BLaER1 (cell line): ENCODE measurements at regions not wholly inside any gene's neighbourhood (a gene's known extent, or its start where the extent isn't known, plus 50 kb on each side); places are given as distances from the start of the nearest gene placed in this dataset.
A peak's percentile ranks its signal among the peaks of the same experiment; 100 is the strongest.
"Not testable (repeated sequence)": the region's sequence is repeated elsewhere in the genome, so short reads cannot be mapped to it uniquely, and the experiment has no call there.

Experiments
- H3K27ac ChIP-seq: shearing (Covaris generic); formaldehyde crosslinking; 2 replicates; pipeline ENCODE4 v1.8.1; 2022
- H3K27me3 ChIP-seq: shearing (Covaris generic); formaldehyde crosslinking; 2 replicates; pipeline ENCODE4 v1.8.1; 2022
- H3K36me3 ChIP-seq: shearing (Covaris generic); formaldehyde crosslinking; 2 replicates; pipeline ENCODE4 v1.8.1; 2022
- H3K4me1 ChIP-seq: shearing (Covaris generic); formaldehyde crosslinking; 2 replicates; pipeline ENCODE4 v1.8.1; 2022
- H3K4me2 ChIP-seq: shearing (Covaris generic); formaldehyde crosslinking; 2 replicates; pipeline ENCODE4 v1.8.1; 2022
- H3K4me3 ChIP-seq: shearing (Covaris generic); formaldehyde crosslinking; 2 replicates; pipeline ENCODE4 v1.8.1; 2022
- H3K9ac ChIP-seq: shearing (Covaris generic); formaldehyde crosslinking; 2 replicates; pipeline ENCODE4 v1.8.1; 2022
- H3K9me3 ChIP-seq: shearing (Covaris generic); formaldehyde crosslinking; 2 replicates; pipeline ENCODE4 v1.8.1; 2022
- H4K20me1 ChIP-seq: shearing (Covaris generic); formaldehyde crosslinking; 2 replicates; pipeline ENCODE4 v1.8.1; 2022
- Cebpa-rat ChIP-seq: shearing (Covaris generic); IDR thresholded peaks from 2 replicates; pipeline ENCODE4 v1.8.1; 2022

- Histone ChIP-seq H3K9ac (no peak overlapping the region), H3K27ac (no peak overlapping the region), H3K36me3 (no peaks in the 10 kb centered on the region), H3K4me2 (no peak overlapping the region), H3K4me3 (no peak overlapping the region), H3K9me3 (no peaks in the 10 kb centered on the region), H4K20me1 (no peaks in the 10 kb centered on the region), H3K27me3 (peaks cover 4% of the 10 kb centered on the region; the same call in 1 of the 2 replicates), H3K4me1 (peaks cover 21% of the 10 kb centered on the region)
- TF ChIP-seq Cebpa-rat = no peak
Measured at GRCh38 chr12:4160314-4161040, 113.1 kb upstream of the CCND2 start.

GRCh38 chr12:4159851-4160250, 113.7 kb upstream of the CCND2 start:
- TF ChIP-seq Cebpa-rat = no peak
- Histone ChIP-seq H3K4me2 (no peak overlapping the region), H3K4me3 (no peak overlapping the region), H3K9ac (no peak overlapping the region), H3K9me3 (no peaks in the 10 kb centered on the region), H3K36me3 (no peaks in the 10 kb centered on the region), H3K27me3 (no peaks in the 10 kb centered on the region; the same call in 1 of the 2 replicates), H4K20me1 (no peaks in the 10 kb centered on the region), H3K4me1 (peaks cover 15% of the 10 kb centered on the region), H3K27ac (no peak overlapping the region)

- TF ChIP-seq Cebpa-rat = no peak
- Histone ChIP-seq H3K36me3 (no peaks in the 10 kb centered on the region), H4K20me1 (no peaks in the 10 kb centered on the region), H3K9ac (no peak overlapping the region), H3K4me2 (no peak overlapping the region), H3K4me3 (no peak overlapping the region), H3K4me1 (peaks cover 14% of the 10 kb centered on the region), H3K9me3 (no peaks in the 10 kb centered on the region), H3K27ac (no peak overlapping the region), H3K27me3 (no peaks in the 10 kb centered on the region)
Measured at GRCh38 chr12:4158306-4158705, 115.3 kb upstream of the CCND2 start.

DNA sequence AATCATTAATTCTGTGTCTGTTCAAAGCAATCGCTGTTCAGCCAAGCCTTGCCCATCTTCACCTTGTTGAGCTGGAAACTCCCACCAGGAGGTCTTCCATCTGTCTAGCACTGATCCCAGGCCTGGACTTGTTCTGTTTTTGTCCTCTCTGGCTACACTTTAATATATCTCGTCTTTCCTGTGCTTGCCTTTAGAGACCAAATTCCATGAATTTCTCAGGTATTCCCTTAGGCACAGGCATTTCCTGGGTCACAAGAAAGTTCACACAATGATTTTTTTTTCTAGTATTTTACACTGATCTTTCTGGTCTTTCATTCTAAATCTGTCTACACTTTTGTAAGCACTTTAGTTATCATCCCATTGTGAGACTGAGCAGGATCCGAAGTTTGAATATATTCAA, 116.4 kb upstream of the CCND2 start:
- Histone ChIP-seq H3K27ac (no peak overlapping the region), H3K4me2 (no peak overlapping the region), H3K4me1 (peaks cover 17% of the 10 kb centered on the region), H3K9ac (no peak overlapping the region), H3K4me3 (no peak overlapping the region), H3K9me3 (no peaks in the 10 kb centered on the region), H3K27me3 (no peaks in the 10 kb centered on the region), H4K20me1 (no peaks in the 10 kb centered on the region), H3K36me3 (no peaks in the 10 kb centered on the region)
- TF ChIP-seq Cebpa-rat = no peak

- Histone ChIP-seq H3K4me2 (0 out of 2 replicates have a peak overlapping the region, but pooled peaks have one; percentile 19), H3K36me3 (no peaks in the 10 kb centered on the region), H3K4me3 (no peak overlapping the region), H3K9ac (no peak overlapping the region), H4K20me1 (no peaks in the 10 kb centered on the region), H3K27me3 (no peaks in the 10 kb centered on the region), H3K9me3 (no peaks in the 10 kb centered on the region), H3K4me1 (peaks cover 23% of the 10 kb centered on the region), H3K27ac (no peak overlapping the region)
- no peak for TF ChIP-seq Cebpa-rat
Measured at GRCh38 chr12:4156317-4156716, 117.2 kb upstream of the CCND2 start.

- H3K27ac ChIP-seq = no peak overlapping the region
- no peak overlapping the region for H3K4me2 ChIP-seq
- H3K4me3 ChIP-seq = no peak overlapping the region
- H3K36me3 ChIP-seq = no peaks in the 10 kb centered on the region
- H3K9ac ChIP-seq = no peak overlapping the region
- H3K4me1 ChIP-seq = peaks cover 23% of the 10 kb centered on the region
- H3K9me3 ChIP-seq = peaks cover 13% of the 10 kb centered on the region
- no peaks in the 10 kb centered on the region for H3K27me3 ChIP-seq
- H4K20me1 ChIP-seq = no peaks in the 10 kb centered on the region
- TF ChIP-seq Cebpa-rat = no peak
Measured at GRCh38 chr12:4154672-4155225, 118.8 kb upstream of the CCND2 start.

- no peaks in the 10 kb centered on the region for H3K27me3 ChIP-seq
- peaks cover 28% of the 10 kb centered on the region for H3K4me1 ChIP-seq
- H4K20me1 ChIP-seq = no peaks in the 10 kb centered on the region
- no peak for TF ChIP-seq Cebpa-rat
- peak overlapping the region; percentile 39; the same call in 1 of the 2 replicates for H3K4me2 ChIP-seq
- peak overlapping the region; percentile 20; the same call in 1 of the 2 replicates for H3K27ac ChIP-seq
- no peak overlapping the region for H3K9ac ChIP-seq
- no peak overlapping the region for H3K4me3 ChIP-seq
- H3K9me3 ChIP-seq = peaks cover 13% of the 10 kb centered on the region
- no peaks in the 10 kb centered on the region for H3K36me3 ChIP-seq
Measured at GRCh38 chr12:4153343-4153892, 120.1 kb upstream of the CCND2 start.

- Histone ChIP-seq H3K36me3 (no peaks in the 10 kb centered on the region), H4K20me1 (no peaks in the 10 kb centered on the region), H3K9me3 (peaks cover 13% of the 10 kb centered on the region), H3K4me3 (no peak overlapping the region), H3K27me3 (no peaks in the 10 kb centered on the region), H3K9ac (no peak overlapping the region), H3K4me2 (no peak overlapping the region), H3K27ac (no peak overlapping the region), H3K4me1 (peaks cover 35% of the 10 kb centered on the region)
- TF ChIP-seq Cebpa-rat = no peak
Measured at GRCh38 chr12:4152145-4152795, 121.3 kb upstream of the CCND2 start.

DNA sequence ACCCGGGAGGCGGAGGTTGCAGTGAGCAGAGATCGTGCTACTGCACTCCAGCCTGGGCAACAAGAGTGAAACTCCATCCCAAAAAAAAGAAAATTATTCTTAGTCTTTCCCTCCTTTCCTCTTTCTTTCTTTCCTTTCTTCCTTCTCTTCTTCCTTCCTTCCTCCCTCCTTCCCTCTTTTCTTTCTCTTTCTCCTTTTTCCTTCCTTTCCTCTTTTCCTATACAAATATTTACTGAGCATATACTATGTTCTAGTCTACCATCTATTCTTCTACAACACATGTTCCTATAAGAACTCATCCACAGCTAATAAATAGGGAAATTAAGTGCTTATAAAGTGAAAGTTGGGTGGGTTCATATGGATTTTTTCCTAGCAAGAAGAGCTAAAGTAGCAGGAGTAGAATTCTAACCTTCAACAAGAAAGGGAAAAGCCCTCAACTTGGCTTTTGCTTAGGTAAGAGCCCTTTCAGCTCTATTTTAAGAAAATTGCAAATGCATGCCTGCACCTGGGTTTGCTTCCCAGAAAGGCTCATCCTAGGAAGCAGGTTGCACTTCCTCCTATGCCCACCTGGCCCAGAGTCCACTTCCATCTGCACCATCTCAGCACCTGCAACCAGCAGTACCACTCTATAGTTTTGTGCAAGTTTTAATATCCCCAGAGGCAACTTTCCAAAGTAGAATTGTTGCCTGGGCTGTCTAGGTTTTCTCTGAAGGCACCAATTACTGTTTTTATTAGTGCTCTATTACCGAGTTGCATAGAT, 122.0 kb upstream of the CCND2 start:
- no peaks in the 10 kb centered on the region for H3K36me3 ChIP-seq
- H3K9ac ChIP-seq = no peak overlapping the region
- H3K9me3 ChIP-seq = peaks cover 13% of the 10 kb centered on the region
- no peak overlapping the region for H3K4me3 ChIP-seq
- no peak for TF ChIP-seq Cebpa-rat
- no peaks in the 10 kb centered on the region for H4K20me1 ChIP-seq
- H3K4me1 ChIP-seq = peaks cover 38% of the 10 kb centered on the region
- no peaks in the 10 kb centered on the region for H3K27me3 ChIP-seq
- H3K27ac ChIP-seq = no peak overlapping the region
- H3K4me2 ChIP-seq = no peak overlapping the region

- H3K4me3 ChIP-seq, H3K9ac ChIP-seq, H3K36me3 ChIP-seq, H3K27me3 ChIP-seq, H4K20me1 ChIP-seq, H3K27ac ChIP-seq, H3K4me2 ChIP-seq: not testable (repeated sequence)
- H3K9me3 ChIP-seq = peaks cover 13% of the 10 kb centered on the region
- H3K4me1 ChIP-seq = peaks cover 33% of the 10 kb centered on the region
Measured at GRCh38 chr12:4150355-4150754, 123.2 kb upstream of the CCND2 start.
